Stomach smooth muscle (tissue), 2 donors: ENCODE measurements at regions not wholly inside any gene's neighbourhood (a gene's known extent, or its start where the extent isn't known, plus 50 kb on each side); places are given as distances from the start of the nearest gene placed in this dataset.

Experiments used
- H3K27ac ChIP-seq: one replicate; pipeline ENCODE4 v1.7.0; 2013; ENCODE audit warnings: mild to moderate bottlenecking, low read length, inconsistent platforms
- H3K27me3 ChIP-seq, 2 donors: one replicate each; pipeline ENCODE4 v1.7.0; 2013; ENCODE audit warnings: low read length in 2 of 2; ENCODE audit not compliant: insufficient read depth in 2 of 2, control insufficient read depth in 1 of 2
- H3K36me3 ChIP-seq, 2 donors: one replicate each; pipeline ENCODE4 v1.7.0; 2013; ENCODE audit warnings: low read length in 2 of 2; ENCODE audit not compliant: control insufficient read depth in 2 of 2, insufficient read depth in 2 of 2
- H3K4me1 ChIP-seq: one replicate; pipeline ENCODE4 v1.7.0; 2013; ENCODE audit warnings: low read length; ENCODE audit not compliant: control insufficient read depth, insufficient read depth
- H3K4me3 ChIP-seq, 2 donors: one replicate each; pipeline ENCODE4 v1.7.0; 2013; ENCODE audit warnings: low read length in 2 of 2
- H3K9ac ChIP-seq, 2 donors: one replicate each; pipeline ENCODE4 v1.7.0; 2013; ENCODE audit warnings: low read length in 2 of 2, mild to moderate bottlenecking in 1 of 2
- H3K9me3 ChIP-seq, 2 donors: one replicate each; pipeline ENCODE4 v1.7.0; 2013; ENCODE audit warnings: low read length in 2 of 2; ENCODE audit not compliant: control insufficient read depth in 2 of 2
- donor health status: healthy.
- donor health status: Pancreatic carcinoma.

DNA sequence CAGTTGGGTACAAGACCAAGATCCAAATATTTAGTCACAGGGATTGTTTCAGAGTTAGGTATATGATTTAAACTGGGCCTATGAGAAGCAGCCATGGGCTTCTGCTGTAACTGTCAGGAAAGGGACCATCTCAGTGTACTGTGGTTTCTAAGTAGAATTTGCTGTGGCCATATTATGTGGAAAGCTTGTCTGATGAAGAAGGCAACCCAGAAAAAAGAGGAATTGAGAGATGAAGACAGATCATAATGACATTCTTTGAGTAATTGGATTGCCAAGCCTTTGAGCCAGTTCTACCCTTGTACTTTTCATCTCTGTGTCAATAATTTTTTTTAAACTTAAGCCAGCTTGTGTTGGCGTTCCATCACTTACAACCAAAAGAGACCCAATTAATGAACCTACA is 259.6 kb downstream of the NUP35 start:
- Histone ChIP-seq H3K9ac (no peak overlapping the region), H3K36me3 (no peaks in the 10 kb centered on the region), H3K4me1 (no peaks in the 10 kb centered on the region), H3K4me3 (no peak overlapping the region), H3K27me3 (no peaks in the 10 kb centered on the region), H3K9me3 (peaks cover 0 to 7% of the 10 kb centered on the region in 2 donors), H3K27ac (no peak overlapping the region)

DNA sequence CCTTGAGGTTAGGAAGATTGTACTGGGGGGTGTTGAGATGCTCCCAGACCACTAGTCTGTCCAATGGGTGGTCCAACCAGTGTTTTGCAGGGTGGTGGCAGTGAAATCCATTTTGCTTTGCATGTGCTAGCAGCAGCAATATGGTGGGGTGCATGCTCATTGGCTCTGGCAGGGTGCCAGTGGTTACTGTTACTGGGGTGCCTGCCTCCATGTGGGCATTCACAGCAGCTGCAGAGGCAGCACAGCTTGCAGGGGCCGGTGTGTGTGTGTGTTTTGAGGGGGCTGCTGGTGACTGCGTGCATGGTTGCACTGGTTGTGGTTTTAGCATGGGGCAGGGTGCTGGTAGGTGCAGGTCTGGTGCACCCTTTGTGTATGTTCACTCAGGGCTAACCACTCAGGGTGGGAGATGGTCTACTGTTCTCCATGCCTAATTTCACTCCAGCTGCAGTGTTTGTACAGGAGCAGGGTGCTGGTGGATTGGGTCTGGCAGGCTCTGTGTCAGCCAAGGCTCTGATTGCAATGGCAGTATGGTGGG is 265.4 kb downstream of the NUP35 start:
- Histone ChIP-seq H3K4me1 (no peaks in the 10 kb centered on the region), H3K27ac (no peak overlapping the region), H3K9me3 (peaks cover 0 to 7% of the 10 kb centered on the region in 2 donors), H3K36me3 (no peaks in the 10 kb centered on the region), H3K4me3 (no peak overlapping the region), H3K9ac (no peak overlapping the region), H3K27me3 (no peaks in the 10 kb centered on the region)

DNA sequence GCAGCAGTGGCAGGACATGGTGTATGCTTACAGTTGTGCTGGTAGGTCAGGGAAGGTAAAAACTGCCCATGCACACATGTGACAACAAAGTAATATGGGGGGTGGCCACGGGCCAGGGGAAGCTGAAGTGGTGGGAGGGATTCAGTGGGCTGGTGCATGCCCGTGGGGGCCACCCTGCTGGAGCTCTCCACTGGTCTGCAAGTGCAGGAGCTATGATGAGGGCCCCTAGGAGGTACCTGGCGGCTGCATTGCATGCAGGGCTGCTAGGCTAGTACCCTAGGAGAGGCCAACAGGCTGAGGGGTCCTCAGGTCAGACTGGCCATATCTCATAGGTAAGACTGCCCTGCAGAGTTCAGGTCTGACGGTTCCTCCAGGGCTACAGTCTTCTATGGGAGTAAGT is 265.9 kb downstream of the NUP35 start:
- H3K9ac ChIP-seq, result no peak overlapping the region
- no peaks in the 10 kb centered on the region for H3K4me1 ChIP-seq
- H3K27me3 ChIP-seq, result no peaks in the 10 kb centered on the region
- H3K9me3 ChIP-seq, result peaks cover 0 to 7% of the 10 kb centered on the region in 2 donors
- H3K36me3 ChIP-seq, result no peaks in the 10 kb centered on the region
- no peak overlapping the region for H3K4me3 ChIP-seq
- no peak overlapping the region for H3K27ac ChIP-seq

DNA sequence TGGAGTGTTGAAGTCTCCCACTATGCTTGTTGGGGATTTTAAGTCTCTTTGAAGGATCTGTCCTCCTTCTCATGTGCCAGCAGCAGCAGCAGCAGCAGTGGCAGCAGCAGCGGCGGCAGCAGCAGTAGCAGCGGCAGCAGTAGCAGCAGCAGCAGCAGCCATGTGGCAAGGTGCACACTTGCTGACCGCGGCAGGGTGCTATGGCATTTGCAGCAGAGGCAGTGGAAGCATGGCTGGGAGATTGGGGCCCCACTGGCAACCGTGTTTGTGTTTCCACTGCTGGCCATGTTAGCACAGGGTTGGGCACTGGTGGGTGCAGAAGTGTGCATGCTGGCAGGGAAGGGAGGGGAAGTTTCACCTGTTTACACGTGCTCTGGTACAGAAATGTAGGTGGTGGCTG is 280.1 kb downstream of the NUP35 start:
- H3K9me3 ChIP-seq, result no peaks in the 10 kb centered on the region
- H3K9ac ChIP-seq, result no peak overlapping the region
- no peak overlapping the region for H3K27ac ChIP-seq

DNA sequence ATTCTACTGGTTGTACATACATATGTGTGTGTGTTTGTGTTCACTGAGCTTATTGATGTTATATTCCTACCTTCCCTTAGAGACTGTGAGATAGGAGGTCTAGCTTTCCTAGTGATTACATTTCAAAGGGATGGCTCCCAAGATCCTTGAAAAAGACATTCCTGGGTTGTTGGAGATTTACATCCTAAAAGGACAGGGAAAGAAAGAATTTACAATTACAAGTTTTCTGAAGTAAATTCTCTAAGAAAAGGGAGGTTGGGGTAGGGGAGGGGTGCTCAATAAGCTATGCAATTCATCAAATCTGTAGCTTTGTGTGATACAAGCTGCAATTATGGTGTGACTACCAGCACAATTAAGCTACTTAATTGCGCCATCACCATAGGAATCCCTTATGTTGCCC is 284.3 kb downstream of the NUP35 start:
- Histone ChIP-seq H3K9ac (no peak overlapping the region), H3K4me1 (no peaks in the 10 kb centered on the region), H3K9me3 (no peaks in the 10 kb centered on the region), H3K36me3 (no peaks in the 10 kb centered on the region), H3K27me3 (no peaks in the 10 kb centered on the region), H3K27ac (no peak overlapping the region), H3K4me3 (no peak overlapping the region)

More for the DNA sequence above, 280.1 kb downstream of the NUP35 start:
- H3K4me3 ChIP-seq, result no peak overlapping the region
- no peaks in the 10 kb centered on the region for H3K4me1 ChIP-seq
- no peaks in the 10 kb centered on the region for H3K27me3 ChIP-seq
- H3K36me3 ChIP-seq, result no peaks in the 10 kb centered on the region

DNA sequence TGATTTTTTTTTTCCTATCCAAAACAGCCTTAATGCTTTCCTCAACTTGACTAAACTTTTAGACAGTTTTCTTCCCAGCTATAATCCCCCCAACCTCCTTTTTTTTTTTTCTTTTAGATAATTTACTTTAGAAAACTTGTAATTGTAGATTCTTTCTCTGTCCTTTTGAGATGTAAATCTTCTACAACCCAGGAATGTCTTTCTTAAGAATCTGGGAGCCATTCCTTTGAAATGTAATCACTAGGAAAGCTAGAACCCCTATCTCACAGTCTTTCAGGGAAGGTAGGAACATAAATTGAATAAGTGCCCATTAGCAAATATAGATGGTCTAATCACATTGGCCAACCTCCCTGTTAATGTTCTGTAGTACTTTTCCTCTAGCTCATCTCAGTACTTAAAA is 285.4 kb downstream of the NUP35 start:
- Histone ChIP-seq H3K27ac (no peak overlapping the region), H3K36me3 (no peaks in the 10 kb centered on the region), H3K9me3 (no peaks in the 10 kb centered on the region), H3K4me1 (no peaks in the 10 kb centered on the region), H3K4me3 (no peak overlapping the region), H3K27me3 (no peaks in the 10 kb centered on the region), H3K9ac (no peak overlapping the region)

DNA sequence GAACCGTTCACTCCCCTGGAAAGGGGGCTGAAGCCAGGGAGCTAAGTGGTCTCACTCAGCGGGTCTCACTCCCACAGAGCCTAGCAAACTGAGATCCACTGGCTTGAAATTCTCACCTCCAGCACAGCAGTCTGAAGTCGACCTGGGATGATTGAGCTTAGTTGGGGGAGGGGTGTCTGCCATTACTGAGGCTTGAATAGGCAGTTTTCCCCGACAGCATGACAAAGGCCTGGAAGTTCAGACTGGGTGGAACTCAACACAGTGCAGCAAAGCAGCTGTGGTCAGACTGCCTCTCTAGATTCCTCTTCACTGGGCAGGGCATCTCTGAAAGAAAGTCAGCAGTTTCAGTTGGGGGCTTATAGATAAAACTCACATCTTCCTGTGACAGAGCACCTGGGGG is 292.5 kb downstream of the NUP35 start:
- no peak overlapping the region for H3K27ac ChIP-seq
- no peaks in the 10 kb centered on the region for H3K27me3 ChIP-seq
- no peaks in the 10 kb centered on the region for H3K36me3 ChIP-seq
- no peaks in the 10 kb centered on the region for H3K4me1 ChIP-seq
- no peak overlapping the region for H3K4me3 ChIP-seq
- no peaks in the 10 kb centered on the region for H3K9me3 ChIP-seq
- no peak overlapping the region for H3K9ac ChIP-seq

DNA sequence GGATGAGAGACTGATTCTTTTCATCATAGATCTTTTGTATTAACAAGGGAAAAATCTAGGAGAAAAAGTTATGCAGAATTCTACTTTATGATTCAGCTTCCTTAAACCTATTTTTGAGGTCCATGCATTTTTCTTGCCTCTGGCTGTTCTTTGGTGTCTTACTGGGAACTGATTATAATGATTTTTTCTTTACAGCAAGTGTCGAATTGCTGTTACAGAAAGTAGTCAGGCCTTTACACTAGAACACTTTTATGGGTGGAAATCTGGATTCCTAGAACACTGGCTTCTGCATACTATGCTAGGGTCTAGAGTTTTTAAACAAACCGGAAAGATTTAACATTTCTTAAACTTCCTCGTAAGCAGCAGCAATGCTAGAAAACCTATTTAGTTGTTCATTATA is 302.6 kb downstream of the NUP35 start:
- Histone ChIP-seq H3K9ac (no peak overlapping the region), H3K27me3 (no peaks in the 10 kb centered on the region), H3K9me3 (no peaks in the 10 kb centered on the region), H3K27ac (no peak overlapping the region), H3K4me3 (no peak overlapping the region), H3K4me1 (no peaks in the 10 kb centered on the region), H3K36me3 (no peaks in the 10 kb centered on the region)

DNA sequence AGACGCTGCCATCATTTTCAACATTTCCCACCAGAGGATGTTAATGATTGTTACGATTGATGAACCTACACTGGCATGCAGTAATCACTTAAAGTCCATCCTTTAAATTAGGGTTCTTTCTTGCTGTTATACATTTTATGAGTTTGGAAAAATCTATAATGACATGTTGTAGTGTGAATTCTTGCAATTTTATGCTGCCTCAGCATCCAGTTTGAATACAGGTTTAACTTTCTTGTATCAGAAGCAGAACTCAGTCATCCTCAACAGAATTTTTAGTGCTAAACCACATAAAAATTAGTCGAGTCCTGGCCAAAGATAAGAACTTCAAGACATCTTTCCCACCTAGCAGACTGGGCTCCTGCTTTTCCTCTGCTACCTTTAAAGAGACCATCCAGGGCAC is 303.3 kb downstream of the NUP35 start:
- no peaks in the 10 kb centered on the region for H3K9me3 ChIP-seq

DNA sequence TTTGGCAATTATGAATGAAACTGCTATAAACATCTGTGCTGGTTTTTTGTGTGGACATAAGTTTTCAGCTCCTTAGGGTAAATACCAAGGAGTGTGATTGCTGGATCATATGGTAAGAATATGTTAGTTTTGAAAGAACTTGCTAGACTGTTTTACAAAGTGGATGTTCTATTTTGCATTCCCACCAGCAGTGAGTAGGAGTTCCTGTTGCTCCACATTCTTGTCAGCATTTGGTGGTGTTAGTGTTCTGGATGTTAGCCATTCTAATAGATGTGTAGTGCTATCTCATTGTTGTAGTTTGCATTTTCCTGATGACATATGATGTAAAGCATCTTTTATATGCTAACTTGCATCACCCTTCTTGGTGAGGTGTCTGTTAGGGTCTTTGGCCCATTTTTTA is 304.6 kb downstream of the NUP35 start:
- Histone ChIP-seq H3K27me3 (no peaks in the 10 kb centered on the region), H3K36me3 (no peaks in the 10 kb centered on the region), H3K9me3 (no peaks in the 10 kb centered on the region), H3K4me3 (no peak overlapping the region), H3K27ac (no peak overlapping the region), H3K4me1 (no peaks in the 10 kb centered on the region), H3K9ac (no peak overlapping the region)

More for the DNA sequence above, 303.3 kb downstream of the NUP35 start:
- no peaks in the 10 kb centered on the region for H3K36me3 ChIP-seq
- H3K4me3 ChIP-seq, result no peak overlapping the region
- no peaks in the 10 kb centered on the region for H3K27me3 ChIP-seq
- no peak overlapping the region for H3K9ac ChIP-seq
- no peak overlapping the region for H3K27ac ChIP-seq
- no peaks in the 10 kb centered on the region for H3K4me1 ChIP-seq

DNA sequence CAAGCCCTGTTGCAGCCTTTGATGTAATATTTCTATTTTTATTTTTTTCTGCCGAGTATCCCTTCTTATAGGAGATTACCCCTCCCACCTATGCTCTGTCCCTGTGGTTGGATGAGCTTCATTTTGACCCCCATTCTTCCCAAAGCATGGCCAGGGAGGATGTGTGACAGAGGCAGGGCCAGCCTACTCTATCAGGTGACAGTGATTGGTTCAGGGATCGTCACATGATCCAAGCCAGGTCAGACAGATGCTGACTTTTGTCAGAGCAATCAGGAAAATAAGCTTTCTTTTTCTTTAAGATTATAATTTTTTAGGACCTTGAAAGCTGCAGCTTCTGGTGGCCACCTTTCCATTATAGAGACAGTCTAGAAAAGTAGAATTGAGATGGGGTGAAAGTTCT is 314.3 kb downstream of the NUP35 start:
- no peak overlapping the region for H3K27ac ChIP-seq
- no peak overlapping the region for H3K4me3 ChIP-seq
- no peak overlapping the region for H3K9ac ChIP-seq
- no peaks in the 10 kb centered on the region for H3K27me3 ChIP-seq
- H3K36me3 ChIP-seq, result no peaks in the 10 kb centered on the region
- no peaks in the 10 kb centered on the region for H3K9me3 ChIP-seq
- no peaks in the 10 kb centered on the region for H3K4me1 ChIP-seq
